ENCODE measurements at regions not wholly inside any gene's neighbourhood (a gene's known extent, or its start where the extent isn't known, plus 50 kb on each side); places are given as distances from the start of the nearest gene placed in this dataset.

- Histone ChIP-seq H3K4me3 (ENCODE audit: low read length) (no peak overlapping the region), H3K27me3 (ENCODE audit: control insufficient read depth, insufficient read depth, low read length) (no peaks in the 10 kb centered on the region), H3K27ac (ENCODE audit: low read length) (no peak overlapping the region), H3K36me3 (ENCODE audit: control insufficient read depth, insufficient read depth, low read length) (no peaks in the 10 kb centered on the region), H3K4me1 (ENCODE audit: control insufficient read depth, insufficient read depth, low read length) (no peaks in the 10 kb centered on the region), H3K9me3 (replicated peaks; ENCODE audit: control insufficient read depth, low read depth, low read length) (peaks cover 12% of the 10 kb centered on the region)
- 87% methylated on average over 3 of the region's 3 CpGs for WGBS (ENCODE audit: insufficient coverage)
- DNase-seq = no peak
These were observed 425.6 kb downstream of the RASEF start for GRCh38 chr9:82637368-82637767.

GRCh38 chr9:82645600-82645999 lies 417.3 kb downstream of the RASEF start:
- Histone ChIP-seq H3K4me3 (ENCODE audit: low read length) (no peak overlapping the region), H3K27ac (ENCODE audit: low read length) (no peak overlapping the region), H3K36me3 (ENCODE audit: control insufficient read depth, insufficient read depth, low read length) (no peaks in the 10 kb centered on the region), H3K4me1 (ENCODE audit: control insufficient read depth, insufficient read depth, low read length) (no peaks in the 10 kb centered on the region), H3K9me3 (replicated peaks; ENCODE audit: control insufficient read depth, low read depth, low read length) (no peaks in the 10 kb centered on the region), H3K27me3 (ENCODE audit: control insufficient read depth, insufficient read depth, low read length) (no peaks in the 10 kb centered on the region)
- WGBS (ENCODE audit: insufficient coverage) = 100% methylated on average over 1 of the region's 2 CpGs
- DNase-seq = no peak

GRCh38 chr9:82650368-82650767 lies 412.6 kb downstream of the RASEF start:
- no CpG with 5 or more reads among the region's 3 CpGs for WGBS (ENCODE audit: insufficient coverage)
- no peak overlapping the region for H3K27ac ChIP-seq (ENCODE audit: low read length)
- no peaks in the 10 kb centered on the region for H3K27me3 ChIP-seq (ENCODE audit: control insufficient read depth, insufficient read depth, low read length)
- H3K4me3 ChIP-seq (ENCODE audit: low read length) = no peak overlapping the region
- no peaks in the 10 kb centered on the region for H3K4me1 ChIP-seq (ENCODE audit: control insufficient read depth, insufficient read depth, low read length)
- no peak for DNase-seq
- no peaks in the 10 kb centered on the region for H3K9me3 ChIP-seq (replicated peaks; ENCODE audit: control insufficient read depth, low read depth, low read length)
- H3K36me3 ChIP-seq (ENCODE audit: control insufficient read depth, insufficient read depth, low read length) = no peaks in the 10 kb centered on the region

DNA sequence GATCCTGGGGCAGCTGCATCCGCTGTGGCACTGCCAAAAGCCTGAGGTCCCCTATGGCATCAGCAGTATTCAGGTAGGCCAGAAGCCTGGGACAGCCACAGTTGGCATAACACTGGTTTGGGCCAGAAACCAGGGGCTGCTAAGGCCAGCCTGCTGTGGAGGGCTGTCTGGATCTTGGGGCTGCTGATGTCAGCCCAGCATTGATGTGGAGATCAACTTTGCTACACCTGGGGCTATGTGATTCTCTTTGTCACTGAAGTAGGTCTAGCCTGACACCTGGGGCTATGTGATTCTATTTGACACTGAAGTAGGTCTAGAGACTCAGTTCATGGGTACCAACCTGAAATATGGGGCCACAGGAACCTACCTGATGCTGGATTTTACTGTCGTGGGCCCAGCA lies 411.5 kb downstream of the RASEF start:
- Histone ChIP-seq H3K9me3 (replicated peaks; ENCODE audit: control insufficient read depth, low read depth, low read length) (no peaks in the 10 kb centered on the region), H3K4me3 (ENCODE audit: low read length) (no peak overlapping the region), H3K27me3 (ENCODE audit: control insufficient read depth, insufficient read depth, low read length) (no peaks in the 10 kb centered on the region), H3K36me3 (ENCODE audit: control insufficient read depth, insufficient read depth, low read length) (no peaks in the 10 kb centered on the region), H3K4me1 (ENCODE audit: control insufficient read depth, insufficient read depth, low read length) (no peaks in the 10 kb centered on the region), H3K27ac (ENCODE audit: low read length) (no peak overlapping the region)
- DNase-seq = no peak
- 100% methylated on average over 1 of the region's 2 CpGs for WGBS (ENCODE audit: insufficient coverage)

GRCh38 chr9:82665324-82665723 lies 397.6 kb downstream of the RASEF start:
- DNase-seq = no peak
- Histone ChIP-seq H3K4me1 (ENCODE audit: control insufficient read depth, insufficient read depth, low read length) (no peaks in the 10 kb centered on the region), H3K27me3 (ENCODE audit: control insufficient read depth, insufficient read depth, low read length) (no peaks in the 10 kb centered on the region), H3K27ac (ENCODE audit: low read length) (no peak overlapping the region), H3K36me3 (ENCODE audit: control insufficient read depth, insufficient read depth, low read length) (no peaks in the 10 kb centered on the region), H3K9me3 (replicated peaks; ENCODE audit: control insufficient read depth, low read depth, low read length) (no peaks in the 10 kb centered on the region), H3K4me3 (ENCODE audit: low read length) (no peak overlapping the region)
- WGBS (ENCODE audit: insufficient coverage) = no CpG with 5 or more reads among the region's 3 CpGs

GRCh38 chr9:82668689-82669199 lies 394.2 kb downstream of the RASEF start:
- H3K27me3 ChIP-seq (ENCODE audit: control insufficient read depth, insufficient read depth, low read length) = no peaks in the 10 kb centered on the region
- WGBS (ENCODE audit: insufficient coverage) = 66% methylated on average over 2 of the region's 5 CpGs
- DNase-seq = no peak
- H3K4me1 ChIP-seq (ENCODE audit: control insufficient read depth, insufficient read depth, low read length) = no peaks in the 10 kb centered on the region
- no peaks in the 10 kb centered on the region for H3K9me3 ChIP-seq (replicated peaks; ENCODE audit: control insufficient read depth, low read depth, low read length)
- no peak overlapping the region for H3K4me3 ChIP-seq (ENCODE audit: low read length)
- H3K36me3 ChIP-seq (ENCODE audit: control insufficient read depth, insufficient read depth, low read length) = no peaks in the 10 kb centered on the region
- no peak overlapping the region for H3K27ac ChIP-seq (ENCODE audit: low read length)

DNA sequence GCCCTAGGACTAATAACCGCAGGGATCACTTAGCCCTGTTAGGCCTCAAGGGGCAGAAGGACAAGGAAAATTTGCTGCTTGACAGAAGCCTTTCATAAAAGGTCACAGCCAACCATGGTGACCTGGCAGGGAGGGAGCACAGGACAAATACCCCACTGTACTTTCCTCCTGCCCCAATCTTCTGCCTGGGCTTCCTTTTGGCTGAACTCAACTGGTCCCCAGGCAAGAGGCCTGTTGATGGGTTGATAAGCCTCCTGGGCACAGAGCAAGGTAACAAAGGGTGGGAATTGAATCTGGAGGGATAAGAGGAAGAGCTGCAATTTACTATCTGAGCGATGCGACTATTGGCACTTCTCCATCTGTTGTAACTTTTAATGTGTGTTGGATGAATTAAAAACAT lies 392.9 kb downstream of the RASEF start:
- Histone ChIP-seq H3K4me3 (ENCODE audit: low read length) (no peak overlapping the region), H3K27me3 (ENCODE audit: control insufficient read depth, insufficient read depth, low read length) (no peaks in the 10 kb centered on the region), H3K4me1 (ENCODE audit: control insufficient read depth, insufficient read depth, low read length) (no peaks in the 10 kb centered on the region), H3K36me3 (ENCODE audit: control insufficient read depth, insufficient read depth, low read length) (no peaks in the 10 kb centered on the region), H3K9me3 (replicated peaks; ENCODE audit: control insufficient read depth, low read depth, low read length) (no peaks in the 10 kb centered on the region), H3K27ac (ENCODE audit: low read length) (no peak overlapping the region)
- WGBS (ENCODE audit: insufficient coverage) = 57% methylated on average over 3 of the region's 3 CpGs
- DNase-seq = no peak

- H3K36me3 ChIP-seq (ENCODE audit: control insufficient read depth, insufficient read depth, low read length) = no peaks in the 10 kb centered on the region
- H3K27ac ChIP-seq (ENCODE audit: low read length) = no peak overlapping the region
- H3K4me3 ChIP-seq (ENCODE audit: low read length) = no peak overlapping the region
- DNase-seq = no peak
- H3K9me3 ChIP-seq (replicated peaks; ENCODE audit: control insufficient read depth, low read depth, low read length) = no peaks in the 10 kb centered on the region
- no CpG with 5 or more reads among the region's 1 CpG for WGBS (ENCODE audit: insufficient coverage)
- H3K4me1 ChIP-seq (ENCODE audit: control insufficient read depth, insufficient read depth, low read length) = no peaks in the 10 kb centered on the region
- no peaks in the 10 kb centered on the region for H3K27me3 ChIP-seq (ENCODE audit: control insufficient read depth, insufficient read depth, low read length)
These were observed 392.2 kb downstream of the RASEF start for GRCh38 chr9:82670726-82671125.

GRCh38 chr9:82673201-82673600 lies 389.7 kb downstream of the RASEF start:
- Histone ChIP-seq H3K36me3 (ENCODE audit: control insufficient read depth, insufficient read depth, low read length) (no peaks in the 10 kb centered on the region), H3K4me1 (ENCODE audit: control insufficient read depth, insufficient read depth, low read length) (no peaks in the 10 kb centered on the region), H3K4me3 (ENCODE audit: low read length) (no peak overlapping the region), H3K27ac (ENCODE audit: low read length) (no peak overlapping the region), H3K27me3 (ENCODE audit: control insufficient read depth, insufficient read depth, low read length) (no peaks in the 10 kb centered on the region), H3K9me3 (replicated peaks; ENCODE audit: control insufficient read depth, low read depth, low read length) (no peaks in the 10 kb centered on the region)
- no peak for DNase-seq
- no CpG with 5 or more reads among the region's 1 CpG for WGBS (ENCODE audit: insufficient coverage)

GRCh38 chr9:82673919-82674318 lies 389.0 kb downstream of the RASEF start:
- Histone ChIP-seq H3K36me3 (ENCODE audit: control insufficient read depth, insufficient read depth, low read length) (no peaks in the 10 kb centered on the region), H3K4me1 (ENCODE audit: control insufficient read depth, insufficient read depth, low read length) (no peaks in the 10 kb centered on the region), H3K9me3 (replicated peaks; ENCODE audit: control insufficient read depth, low read depth, low read length) (no peaks in the 10 kb centered on the region), H3K27ac (ENCODE audit: low read length) (no peak overlapping the region), H3K27me3 (ENCODE audit: control insufficient read depth, insufficient read depth, low read length) (no peaks in the 10 kb centered on the region), H3K4me3 (ENCODE audit: low read length) (no peak overlapping the region)
- no CpG with 5 or more reads among the region's 3 CpGs for WGBS (ENCODE audit: insufficient coverage)
- DNase-seq = no peak

- Histone ChIP-seq H3K4me1 (ENCODE audit: control insufficient read depth, insufficient read depth, low read length) (no peaks in the 10 kb centered on the region), H3K27ac (ENCODE audit: low read length) (no peak overlapping the region), H3K36me3 (ENCODE audit: control insufficient read depth, insufficient read depth, low read length) (no peaks in the 10 kb centered on the region), H3K27me3 (ENCODE audit: control insufficient read depth, insufficient read depth, low read length) (peaks cover under 1% of the 10 kb centered on the region), H3K4me3 (ENCODE audit: low read length) (no peak overlapping the region), H3K9me3 (replicated peaks; ENCODE audit: control insufficient read depth, low read depth, low read length) (no peaks in the 10 kb centered on the region)
- DNase-seq = no peak
- no CpG with 5 or more reads among the region's 4 CpGs for whole genome bisulfite sequencing (ENCODE audit: insufficient coverage)
These were observed 387.8 kb downstream of the RASEF start for GRCh38 chr9:82675102-82675501.

Measured in muscle of leg (tissue), 3 donors.